ENCODE measurements at regions not wholly inside any gene's neighbourhood (a gene's known extent, or its start where the extent isn't known, plus 50 kb on each side); places are given as distances from the start of the nearest gene placed in this dataset. TPM values are rescaled to one million over a fixed set of nuclear protein-coding genes. Genes with fewer than 3 reads are reported as not detected.

DNA sequence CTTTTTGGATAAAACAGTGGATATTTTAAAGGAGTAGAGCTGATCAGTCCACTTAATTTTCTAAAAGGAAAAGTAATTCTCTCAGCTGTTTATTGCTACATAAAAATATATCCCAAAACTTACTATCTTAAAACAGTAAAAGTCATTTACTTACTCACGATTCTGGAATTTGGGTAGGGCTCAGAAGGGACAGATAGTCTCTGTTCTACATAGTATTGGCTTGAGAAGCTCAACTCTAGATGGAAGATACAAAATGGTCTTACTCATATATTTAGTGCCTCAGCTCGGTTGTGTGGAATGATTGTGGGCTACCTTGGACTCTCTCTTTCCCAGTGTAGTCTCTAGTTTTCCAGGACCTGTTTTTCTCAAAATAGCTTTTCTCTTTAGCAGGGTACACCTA is 691.5 kb upstream of the POU3F4 start:
- whole genome bisulfite sequencing (ENCODE audit: insufficient coverage), result no CpG with 5 or more reads among the region's 2 CpGs
- no peaks in the 10 kb centered on the region for H3K9me3 ChIP-seq (ENCODE audit: control insufficient read depth, insufficient read depth, low read length)
- H3K4me3 ChIP-seq (ENCODE audit: low read depth, low read length), result no peak overlapping the region
- H3K36me3 ChIP-seq (ENCODE audit: control insufficient read depth, insufficient read depth, low read length), result no peaks in the 10 kb centered on the region
- DNase-seq (ENCODE audit: low read depth in 4 of 6, low spot score in 6 of 6), result no peak
- H3K27ac ChIP-seq (ENCODE audit: low read depth, low read length), result no peak overlapping the region
- H3K4me1 ChIP-seq (ENCODE audit: control insufficient read depth, insufficient read depth, low read length), result no peaks in the 10 kb centered on the region
- H3K27me3 ChIP-seq (ENCODE audit: control insufficient read depth, insufficient read depth, low read length), result no peaks in the 10 kb centered on the region

DNA sequence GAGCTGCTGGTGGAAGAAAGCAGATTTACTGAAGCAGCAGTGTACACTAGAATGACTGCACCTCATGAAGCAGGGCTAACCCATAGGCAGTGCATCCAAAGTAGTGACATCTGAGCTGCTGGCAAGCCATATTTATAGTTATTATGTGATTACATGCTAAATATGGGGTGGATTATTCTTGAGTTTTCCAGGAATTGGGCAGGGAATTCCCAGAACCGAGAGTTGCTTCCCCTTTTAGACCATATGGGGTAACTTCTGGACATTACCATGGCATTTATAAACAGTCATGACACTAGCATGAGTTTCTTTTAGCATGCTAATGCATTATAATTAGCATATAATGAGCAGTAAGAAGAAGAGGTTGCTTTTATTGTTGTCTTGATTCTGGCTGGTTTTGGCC is 665.8 kb upstream of the POU3F4 start:
- Histone ChIP-seq H3K9me3 (ENCODE audit: control insufficient read depth, insufficient read depth, low read length) (peaks cover 3% of the 10 kb centered on the region), H3K36me3 (ENCODE audit: control insufficient read depth, insufficient read depth, low read length) (no peaks in the 10 kb centered on the region), H3K4me3 (ENCODE audit: low read depth, low read length) (no peak overlapping the region), H3K4me1 (ENCODE audit: control insufficient read depth, insufficient read depth, low read length) (no peaks in the 10 kb centered on the region), H3K27ac (ENCODE audit: low read depth, low read length) (no peak overlapping the region), H3K27me3 (ENCODE audit: control insufficient read depth, insufficient read depth, low read length) (no peaks in the 10 kb centered on the region)
- no CpG with 5 or more reads among the region's 1 CpG for WGBS (ENCODE audit: insufficient coverage)
- DNase-seq (ENCODE audit: low read depth in 4 of 6, low spot score in 6 of 6), result no peak

DNA sequence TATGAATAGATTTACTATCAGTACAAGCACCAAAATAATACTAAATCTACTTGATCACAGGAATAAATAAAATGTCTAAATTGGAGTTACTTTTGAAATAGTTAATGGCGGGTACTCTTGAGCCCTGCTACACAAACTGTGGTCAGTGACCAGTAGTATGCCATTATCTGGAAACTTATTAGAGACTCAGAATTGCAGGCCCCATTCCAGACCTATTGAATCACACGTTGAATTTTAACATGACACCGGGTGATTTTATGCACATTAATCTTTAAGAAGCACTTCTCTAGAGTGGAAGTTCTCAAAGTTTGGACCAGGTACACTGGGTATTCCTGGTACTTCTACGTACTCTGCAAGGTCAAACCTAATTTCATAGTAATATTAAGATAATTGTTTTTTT is 660.0 kb upstream of the POU3F4 start:
- H3K27ac ChIP-seq (ENCODE audit: low read depth, low read length), result no peak overlapping the region
- no peaks in the 10 kb centered on the region for H3K4me1 ChIP-seq (ENCODE audit: control insufficient read depth, insufficient read depth, low read length)
- H3K36me3 ChIP-seq (ENCODE audit: control insufficient read depth, insufficient read depth, low read length), result no peaks in the 10 kb centered on the region
- H3K27me3 ChIP-seq (ENCODE audit: control insufficient read depth, insufficient read depth, low read length), result no peaks in the 10 kb centered on the region
- no peak for DNase-seq (ENCODE audit: low read depth in 4 of 6, low spot score in 6 of 6)
- 100% methylated on average over 2 of the region's 4 CpGs for WGBS (ENCODE audit: insufficient coverage)
- H3K4me3 ChIP-seq (ENCODE audit: low read depth, low read length), result no peak overlapping the region
- no peaks in the 10 kb centered on the region for H3K9me3 ChIP-seq (ENCODE audit: control insufficient read depth, insufficient read depth, low read length)

Small RNA genes in the stretch of these regions (small RNA-seq; reads per million reads assigned to genes)
- not detected for gene RF00394 (ENCODE audit: low replicate concordance)
